HAP-1 (cell line): ENCODE measurements at regions not wholly inside any gene's neighbourhood (a gene's known extent, or its start where the extent isn't known, plus 50 kb on each side); places are given as distances from the start of the nearest gene placed in this dataset.

Experiments
- DNase-seq, 2 experiments: peaks; one replicate each; pipeline ENCODE4 v3.0.0-alpha.2; 2016 to 2020; ENCODE audit warnings: low spot score in 2 of 2
- H3K27me3 ChIP-seq: fragments of 250-450 bp; sonication (Bioruptor Pico); 2 replicates; pipeline ENCODE4 v1.5.1; 2020; ENCODE audit warnings: low read depth, mild to moderate bottlenecking, moderate library complexity
- H3K36me3 ChIP-seq: fragments of 250-450 bp; sonication (Bioruptor Pico); replicated peaks from 2 replicates; pipeline ENCODE4 v1.5.1; 2020; ENCODE audit warnings: mild to moderate bottlenecking
- H3K4me1 ChIP-seq: fragments of 250-450 bp; sonication (Bioruptor Pico); 2 replicates; pipeline ENCODE4 v1.5.1; 2020; ENCODE audit warnings: mild to moderate bottlenecking
- H3K4me3 ChIP-seq: fragments of 250-450 bp; sonication (Bioruptor Pico); 2 replicates; pipeline ENCODE4 v1.5.1; 2020; ENCODE audit warnings: mild to moderate bottlenecking, moderate library complexity
- H3K9me3 ChIP-seq: fragments of 250-450 bp; sonication (Bioruptor Pico); 2 replicates; pipeline ENCODE4 v1.5.1; 2020; ENCODE audit warnings: mild to moderate bottlenecking, moderate library complexity
- in situ Hi-C: fragments of 300-500 bp; cut with MboI; formaldehyde crosslinking; loops from 3 replicates; pipeline ENCODE4 v1.14.3; 2020; ENCODE audit warnings: low sequenced_read_pairs, inconsistent platforms, mixed read lengths

- DNase-seq, result no peak
- no peaks in the 10 kb centered on the region for H3K27me3 ChIP-seq
- no peaks in the 10 kb centered on the region for H3K9me3 ChIP-seq
- in situ Hi-C loops, result no loop called here
- no peaks in the 10 kb centered on the region for H3K36me3 ChIP-seq
- H3K4me1 ChIP-seq, result no peaks in the 10 kb centered on the region
- H3K4me3 ChIP-seq, result no peak overlapping the region
Measured at GRCh38 chr16:79361132-79361751, 239.3 kb downstream of the MAF start.

- Histone ChIP-seq H3K36me3 (no peaks in the 10 kb centered on the region), H3K27me3 (no peaks in the 10 kb centered on the region), H3K4me1 (no peaks in the 10 kb centered on the region), H3K4me3 (no peak overlapping the region), H3K9me3 (no peaks in the 10 kb centered on the region)
- in situ Hi-C loops, result no loop called here
- no peak for DNase-seq
Measured at GRCh38 chr16:79360267-79360666, 240.3 kb downstream of the MAF start.

- Histone ChIP-seq H3K9me3 (no peaks in the 10 kb centered on the region), H3K27me3 (no peaks in the 10 kb centered on the region), H3K4me1 (no peaks in the 10 kb centered on the region), H3K4me3 (no peak overlapping the region), H3K36me3 (no peaks in the 10 kb centered on the region)
- in situ Hi-C loops, result no loop called here
- DNase-seq, result no peak
Measured at GRCh38 chr16:79359082-79359481, 241.5 kb downstream of the MAF start.

- H3K27me3 ChIP-seq, result no peaks in the 10 kb centered on the region
- no peak for DNase-seq
- H3K4me3 ChIP-seq, result no peak overlapping the region
- in situ Hi-C loops, result no loop called here
- no peaks in the 10 kb centered on the region for H3K4me1 ChIP-seq
- H3K36me3 ChIP-seq, result no peaks in the 10 kb centered on the region
- no peaks in the 10 kb centered on the region for H3K9me3 ChIP-seq
Measured at GRCh38 chr16:79358188-79358587, 242.3 kb downstream of the MAF start.

- Histone ChIP-seq H3K4me1 (no peaks in the 10 kb centered on the region), H3K4me3 (no peak overlapping the region), H3K36me3 (no peaks in the 10 kb centered on the region), H3K9me3 (no peaks in the 10 kb centered on the region), H3K27me3 (no peaks in the 10 kb centered on the region)
- in situ Hi-C loops, result no loop called here
- no peak for DNase-seq
Measured at GRCh38 chr16:79355600-79356358, 244.8 kb downstream of the MAF start.

- Histone ChIP-seq H3K4me3 (no peak overlapping the region), H3K36me3 (no peaks in the 10 kb centered on the region), H3K27me3 (no peaks in the 10 kb centered on the region), H3K4me1 (no peaks in the 10 kb centered on the region), H3K9me3 (no peaks in the 10 kb centered on the region)
- DNase-seq, result no peak
- in situ Hi-C loops, result no loop called here
Measured at GRCh38 chr16:79351927-79352326, 248.6 kb downstream of the MAF start.

GRCh38 chr16:79349803-79350202 is 250.7 kb downstream of the MAF start:
- no peaks in the 10 kb centered on the region for H3K36me3 ChIP-seq
- H3K27me3 ChIP-seq, result no peaks in the 10 kb centered on the region
- no peak overlapping the region for H3K4me3 ChIP-seq
- no peaks in the 10 kb centered on the region for H3K4me1 ChIP-seq
- in situ Hi-C loops, result no loop called here
- no peak for DNase-seq
- no peaks in the 10 kb centered on the region for H3K9me3 ChIP-seq

GRCh38 chr16:79348521-79349306 is 251.8 kb downstream of the MAF start:
- H3K4me1 ChIP-seq, result no peaks in the 10 kb centered on the region
- no peaks in the 10 kb centered on the region for H3K9me3 ChIP-seq
- no peak for DNase-seq
- in situ Hi-C loops, result no loop called here
- H3K4me3 ChIP-seq, result no peak overlapping the region
- H3K36me3 ChIP-seq, result no peaks in the 10 kb centered on the region
- no peaks in the 10 kb centered on the region for H3K27me3 ChIP-seq

GRCh38 chr16:79347277-79347676 is 253.3 kb downstream of the MAF start:
- no peak overlapping the region for H3K4me3 ChIP-seq
- H3K27me3 ChIP-seq, result no peaks in the 10 kb centered on the region
- no peaks in the 10 kb centered on the region for H3K9me3 ChIP-seq
- in situ Hi-C loops, result no loop called here
- no peaks in the 10 kb centered on the region for H3K4me1 ChIP-seq
- no peak for DNase-seq
- H3K36me3 ChIP-seq, result no peaks in the 10 kb centered on the region

- in situ Hi-C loops, result no loop called here
- Histone ChIP-seq H3K4me1 (no peaks in the 10 kb centered on the region), H3K4me3 (no peak overlapping the region), H3K9me3 (no peaks in the 10 kb centered on the region), H3K27me3 (no peaks in the 10 kb centered on the region), H3K36me3 (no peaks in the 10 kb centered on the region)
- DNase-seq, result no peak
Measured at GRCh38 chr16:79339863-79340262, 260.7 kb downstream of the MAF start.

- H3K27me3 ChIP-seq, result no peaks in the 10 kb centered on the region
- DNase-seq, result no peak
- in situ Hi-C loops, result no loop called here
- no peaks in the 10 kb centered on the region for H3K4me1 ChIP-seq
- no peak overlapping the region for H3K4me3 ChIP-seq
- H3K9me3 ChIP-seq, result no peaks in the 10 kb centered on the region
- H3K36me3 ChIP-seq, result no peaks in the 10 kb centered on the region
Measured at GRCh38 chr16:79337906-79338305, 262.6 kb downstream of the MAF start.

- Histone ChIP-seq H3K9me3 (no peaks in the 10 kb centered on the region), H3K4me3 (no peak overlapping the region), H3K27me3 (no peaks in the 10 kb centered on the region), H3K36me3 (no peaks in the 10 kb centered on the region), H3K4me1 (no peaks in the 10 kb centered on the region)
- DNase-seq, result no peak
- in situ Hi-C loops, result no loop called here
Measured at GRCh38 chr16:79336437-79337229, 263.9 kb downstream of the MAF start.

GRCh38 chr16:79334127-79334526 is 266.4 kb downstream of the MAF start:
- H3K36me3 ChIP-seq, result no peaks in the 10 kb centered on the region
- in situ Hi-C loops, result no loop called here
- no peaks in the 10 kb centered on the region for H3K4me1 ChIP-seq
- DNase-seq, result peak; percentile 2 to 39
- no peaks in the 10 kb centered on the region for H3K9me3 ChIP-seq
- no peak overlapping the region for H3K4me3 ChIP-seq
- H3K27me3 ChIP-seq, result no peaks in the 10 kb centered on the region
